WERI-Rb-1 (cell line): ENCODE measurements at regions not wholly inside any gene's neighbourhood (a gene's known extent, or its start where the extent isn't known, plus 50 kb on each side); places are given as distances from the start of the nearest gene placed in this dataset.

Experiments
- DNase-seq: peaks from one replicate; pipeline ENCODE4 v3.0.0-alpha.2; 2020
- H3K27ac ChIP-seq: fragments of 250-450 bp; sonication (Bioruptor Pico); 2 replicates; pipeline ENCODE4 v1.5.1; 2020; ENCODE audit warnings: mild to moderate bottlenecking, moderate library complexity
- H3K27me3 ChIP-seq: fragments of 250-450 bp; sonication (Bioruptor Pico); 2 replicates; pipeline ENCODE4 v1.5.1; 2021; ENCODE audit warnings: mild to moderate bottlenecking, low read depth, moderate library complexity; ENCODE audit not compliant: insufficient read depth, severe bottlenecking
- H3K36me3 ChIP-seq: fragments of 250-450 bp; sonication (Bioruptor Pico); 2 replicates; pipeline ENCODE4 v1.5.1; 2020; ENCODE audit warnings: mild to moderate bottlenecking, moderate library complexity
- H3K4me3 ChIP-seq: 2 replicates; pipeline ENCODE4 v1.5.1; 2011; ENCODE audit warnings: low read depth, mild to moderate bottlenecking, control low read depth, low read length
- H3K9me3 ChIP-seq: fragments of 250-450 bp; sonication (Bioruptor Pico); 2 replicates; pipeline ENCODE4 v1.5.1; 2021; ENCODE audit warnings: mild to moderate bottlenecking, moderate library complexity; ENCODE audit not compliant: severe bottlenecking
- TF ChIP-seq, protein P1 (sequence below): IDR thresholded peaks from 2 replicates; pipeline ENCODE4 v1.5.1; 2011; ENCODE audit warnings: low read depth, mild to moderate bottlenecking, control low read depth, inconsistent platforms, low read length

DNA sequence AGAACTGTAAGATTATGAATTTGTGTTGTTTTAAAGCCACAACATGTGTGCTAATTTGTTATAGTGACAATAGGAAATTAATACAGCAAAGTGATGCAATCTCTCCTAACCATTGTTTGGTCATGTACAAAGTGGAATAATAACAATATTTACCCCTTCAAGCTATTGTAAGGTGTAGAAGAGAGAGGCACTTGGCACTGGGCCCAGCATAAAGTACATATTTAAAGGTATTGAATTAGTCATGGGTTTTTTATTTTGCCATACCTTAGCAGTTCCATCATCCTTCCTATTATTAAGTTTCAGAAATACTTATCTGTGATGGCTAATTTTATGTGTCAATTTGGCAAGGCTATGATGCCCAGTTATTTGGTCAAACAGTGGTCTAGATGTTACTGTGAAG lies 322.4 kb upstream of the TSHZ2 start:
- no peak overlapping the region for H3K27ac ChIP-seq
- TF ChIP-seq, protein P1, sequence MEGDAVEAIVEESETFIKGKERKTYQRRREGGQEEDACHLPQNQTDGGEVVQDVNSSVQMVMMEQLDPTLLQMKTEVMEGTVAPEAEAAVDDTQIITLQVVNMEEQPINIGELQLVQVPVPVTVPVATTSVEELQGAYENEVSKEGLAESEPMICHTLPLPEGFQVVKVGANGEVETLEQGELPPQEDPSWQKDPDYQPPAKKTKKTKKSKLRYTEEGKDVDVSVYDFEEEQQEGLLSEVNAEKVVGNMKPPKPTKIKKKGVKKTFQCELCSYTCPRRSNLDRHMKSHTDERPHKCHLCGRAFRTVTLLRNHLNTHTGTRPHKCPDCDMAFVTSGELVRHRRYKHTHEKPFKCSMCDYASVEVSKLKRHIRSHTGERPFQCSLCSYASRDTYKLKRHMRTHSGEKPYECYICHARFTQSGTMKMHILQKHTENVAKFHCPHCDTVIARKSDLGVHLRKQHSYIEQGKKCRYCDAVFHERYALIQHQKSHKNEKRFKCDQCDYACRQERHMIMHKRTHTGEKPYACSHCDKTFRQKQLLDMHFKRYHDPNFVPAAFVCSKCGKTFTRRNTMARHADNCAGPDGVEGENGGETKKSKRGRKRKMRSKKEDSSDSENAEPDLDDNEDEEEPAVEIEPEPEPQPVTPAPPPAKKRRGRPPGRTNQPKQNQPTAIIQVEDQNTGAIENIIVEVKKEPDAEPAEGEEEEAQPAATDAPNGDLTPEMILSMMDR = no peak
- no peak overlapping the region for H3K4me3 ChIP-seq
- no peaks in the 10 kb centered on the region for H3K36me3 ChIP-seq
- no peaks in the 10 kb centered on the region for H3K9me3 ChIP-seq
- no peak for DNase-seq
- H3K27me3 ChIP-seq = peaks cover 68% of the 10 kb centered on the region

DNA sequence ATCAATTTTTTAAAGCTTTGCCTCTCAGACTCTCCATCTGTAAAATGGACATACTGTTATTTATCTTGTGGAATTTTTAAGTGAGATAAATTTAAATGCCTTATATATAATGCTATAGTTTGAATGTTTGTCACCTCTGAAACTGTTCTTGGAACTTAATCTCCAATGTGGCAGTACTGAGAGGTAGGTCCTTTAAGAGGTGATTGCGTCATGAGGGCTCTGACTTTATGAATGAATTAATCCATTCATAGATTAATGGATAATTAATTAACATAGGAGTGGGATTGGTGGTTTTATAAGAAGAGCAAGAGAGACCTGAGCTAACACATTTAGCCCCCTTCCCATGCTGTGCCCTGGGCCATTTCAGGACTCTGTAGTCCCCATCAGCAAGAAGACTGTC lies 326.3 kb upstream of the TSHZ2 start:
- no peaks in the 10 kb centered on the region for H3K9me3 ChIP-seq
- no peak for DNase-seq
- no peak overlapping the region for H3K27ac ChIP-seq
- TF ChIP-seq, protein P1 = no peak
- H3K4me3 ChIP-seq = no peak overlapping the region
- H3K36me3 ChIP-seq = no peaks in the 10 kb centered on the region
- peaks cover 60% of the 10 kb centered on the region for H3K27me3 ChIP-seq

DNA sequence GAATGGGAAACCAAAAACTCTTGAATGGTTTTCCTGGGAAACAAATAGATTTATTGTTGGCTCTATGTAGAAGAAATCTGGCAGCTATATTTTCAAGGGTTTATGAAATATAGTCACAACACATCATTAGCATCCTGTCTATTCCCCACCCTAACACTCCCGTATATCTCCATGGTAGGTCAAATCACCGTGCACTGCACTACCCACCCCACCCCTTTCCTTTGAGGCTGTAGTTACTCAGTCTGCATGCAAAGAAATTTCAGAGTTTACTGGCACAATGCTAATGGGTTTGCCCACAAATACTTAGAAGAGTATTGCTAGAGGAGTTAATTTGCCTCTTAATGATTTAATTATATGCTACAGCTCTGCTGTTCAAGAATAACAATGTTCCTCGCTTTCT lies 329.1 kb upstream of the TSHZ2 start:
- H3K27me3 ChIP-seq = peaks cover 44% of the 10 kb centered on the region
- no peak overlapping the region for H3K4me3 ChIP-seq
- H3K36me3 ChIP-seq = no peaks in the 10 kb centered on the region
- TF ChIP-seq, protein P1 = no peak
- no peak overlapping the region for H3K27ac ChIP-seq
- no peak for DNase-seq
- H3K9me3 ChIP-seq = no peaks in the 10 kb centered on the region

DNA sequence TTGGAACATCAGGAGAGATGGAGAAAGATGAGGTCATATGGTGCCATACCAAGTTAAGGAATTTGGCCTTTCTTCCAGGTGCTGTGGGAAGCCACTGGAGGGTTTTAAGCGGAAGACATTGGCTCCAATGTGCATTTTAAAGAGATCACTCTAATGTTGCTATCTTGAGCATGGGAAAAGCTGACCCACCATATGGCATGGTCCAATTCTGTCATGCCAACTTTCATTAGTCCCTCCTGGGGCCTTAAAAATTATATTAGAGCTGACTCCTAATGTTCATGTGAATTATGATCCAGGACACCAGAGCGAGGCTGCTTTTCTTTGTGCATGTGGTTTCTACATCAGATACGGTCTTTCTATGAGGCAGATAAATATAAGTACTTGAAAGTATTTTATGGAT lies 335.0 kb upstream of the TSHZ2 start:
- TF ChIP-seq, protein P1 = no peak
- no peak for DNase-seq
- Histone ChIP-seq H3K27ac (no peak overlapping the region), H3K4me3 (no peak overlapping the region), H3K36me3 (no peaks in the 10 kb centered on the region), H3K9me3 (no peaks in the 10 kb centered on the region), H3K27me3 (peaks cover 32% of the 10 kb centered on the region)

DNA sequence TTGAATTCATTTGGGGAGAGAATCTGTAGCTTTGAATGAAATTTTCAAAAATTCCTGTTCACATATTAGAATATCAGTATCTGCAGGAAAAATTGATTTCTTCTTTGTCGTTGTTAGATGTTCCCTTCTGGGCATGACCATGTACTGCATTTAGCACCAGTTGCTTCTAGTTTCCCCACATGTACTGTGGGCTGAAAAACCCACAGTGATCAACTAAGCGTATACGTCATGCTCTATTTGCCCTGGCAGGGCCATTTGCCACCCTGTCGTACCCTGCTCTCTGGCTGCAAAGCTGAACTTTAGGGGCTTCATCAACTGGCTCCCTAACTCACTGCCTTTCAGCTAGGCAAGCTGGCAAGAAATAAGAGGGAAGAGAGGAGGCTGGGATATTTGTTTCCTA lies 340.7 kb upstream of the TSHZ2 start:
- TF ChIP-seq, protein P1 = no peak
- no peak for DNase-seq
- peaks cover 37% of the 10 kb centered on the region for H3K27me3 ChIP-seq
- no peak overlapping the region for H3K27ac ChIP-seq
- no peak overlapping the region for H3K4me3 ChIP-seq
- no peaks in the 10 kb centered on the region for H3K9me3 ChIP-seq
- H3K36me3 ChIP-seq = no peaks in the 10 kb centered on the region

DNA sequence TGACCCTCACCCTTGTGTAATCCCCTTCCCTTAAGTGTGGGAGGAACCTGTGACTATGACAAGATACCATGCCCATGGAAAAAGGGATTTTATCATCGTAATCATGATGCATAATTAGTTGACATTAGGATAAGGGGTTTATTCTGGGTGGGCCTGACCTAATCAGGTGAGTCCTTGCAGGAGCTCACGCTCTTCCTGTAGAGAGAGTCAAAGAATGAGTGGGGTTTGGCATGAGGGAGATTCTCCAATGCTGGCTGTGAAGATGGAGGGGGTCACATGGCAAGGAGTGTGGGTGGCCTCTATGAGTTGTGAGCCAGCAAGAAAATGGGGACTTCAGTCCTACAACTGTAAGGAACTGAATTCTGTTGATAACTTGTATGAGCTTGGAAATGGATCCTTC lies 342.0 kb upstream of the TSHZ2 start:
- no peak for DNase-seq
- Histone ChIP-seq H3K27me3 (peaks cover 34% of the 10 kb centered on the region), H3K4me3 (no peak overlapping the region), H3K9me3 (no peaks in the 10 kb centered on the region), H3K27ac (no peak overlapping the region), H3K36me3 (no peaks in the 10 kb centered on the region)
- TF ChIP-seq, protein P1 = no peak
